GM23338 (cell line): ENCODE measurements at regions not wholly inside any gene's neighbourhood (a gene's known extent, or its start where the extent isn't known, plus 50 kb on each side); places are given as distances from the start of the nearest gene placed in this dataset.

Experiments
- ATAC-seq: fragments of 200-7000 bp; cut with Tn5 transposase; 3 replicates; pipeline ENCODE4 v1.9.1; 2020
- DNase-seq: peaks from one replicate; pipeline ENCODE4 v3.0.0-alpha.2; 2015; ENCODE audit warnings: low spot score
- H2AFZ ChIP-seq: fragments of 200-600 bp; sonication (generic); 2 replicates; pipeline ENCODE4 v1.8.0; 2016; ENCODE audit warnings: antibody characterized with exemption, mild to moderate bottlenecking, moderate library complexity
- H3F3A ChIP-seq: fragments of 200-600 bp; sonication (generic); replicated peaks from 2 replicates; pipeline ENCODE4 v1.8.0; 2017; ENCODE audit warnings: antibody characterized with exemption, mixed run types, low read depth
- H3K27ac ChIP-seq: fragments of 200-600 bp; sonication (generic); 2 replicates; pipeline ENCODE4 v1.6.1; 2016; ENCODE audit warnings: low read depth
- H3K27me3 ChIP-seq: fragments of 200-600 bp; sonication (generic); 2 replicates; pipeline ENCODE4 v1.8.0; 2016; ENCODE audit warnings: mild to moderate bottlenecking, mixed run types, moderate library complexity; ENCODE audit not compliant: insufficient read depth
- H3K36me3 ChIP-seq: fragments of 200-600 bp; sonication (generic); 2 replicates; pipeline ENCODE4 v1.8.0; 2016; ENCODE audit warnings: mild to moderate bottlenecking; ENCODE audit not compliant: insufficient read depth
- H3K4me1 ChIP-seq: fragments of 200-600 bp; sonication (generic); 2 replicates; pipeline ENCODE4 v1.8.0; 2016; ENCODE audit warnings: mild to moderate bottlenecking, moderate library complexity; ENCODE audit not compliant: insufficient read depth
- H3K4me2 ChIP-seq: fragments of 200-600 bp; sonication (generic); 2 replicates; pipeline ENCODE4 v1.7.1; 2017; ENCODE audit warnings: mixed run types
- H3K4me3 ChIP-seq: fragments of 200-600 bp; sonication (generic); 2 replicates; pipeline ENCODE4 v1.6.1; 2016; ENCODE audit warnings: mixed run types
- H3K79me2 ChIP-seq: fragments of 200-600 bp; sonication (generic); replicated peaks from 2 replicates; pipeline ENCODE4 v1.8.0; 2017; ENCODE audit warnings: mild to moderate bottlenecking; ENCODE audit not compliant: insufficient read depth
- H3K9me2 ChIP-seq: fragments of 200-600 bp; sonication (generic); 2 replicates; pipeline ENCODE4 v1.8.0; 2017; ENCODE audit not compliant: insufficient read depth
- H4K20me1 ChIP-seq: fragments of 200-600 bp; sonication (generic); replicated peaks from 2 replicates; pipeline ENCODE4 v1.8.0; 2017; ENCODE audit warnings: mild to moderate bottlenecking; ENCODE audit not compliant: insufficient read depth
- H3K27ac Mint-ChIP-seq: 2 replicates; pipeline ENCODE4 v1.8.0; 2020; ENCODE audit warnings: inconsistent platforms, mild to moderate bottlenecking, moderate library complexity, mixed read lengths
- H3K27me3 Mint-ChIP-seq: 3 replicates; pipeline ENCODE4 v1.8.0; 2022; ENCODE audit warnings: low read depth, mild to moderate bottlenecking, moderate library complexity, mixed read lengths, inconsistent platforms; ENCODE audit not compliant: insufficient read depth, poor library complexity
- H3K36me3 Mint-ChIP-seq: 3 replicates; pipeline ENCODE4 v1.8.0; 2021; ENCODE audit warnings: low read depth, mild to moderate bottlenecking, inconsistent platforms, moderate library complexity, mixed read lengths
- H3K4me1 Mint-ChIP-seq: 3 replicates; pipeline ENCODE4 v1.8.0; 2020; ENCODE audit warnings: mild to moderate bottlenecking, inconsistent platforms, mixed read lengths
- H3K4me3 Mint-ChIP-seq: 3 replicates; pipeline ENCODE4 v1.8.0; 2021; ENCODE audit warnings: moderate library complexity, mild to moderate bottlenecking, inconsistent platforms, mixed read lengths
- H3K9me3 Mint-ChIP-seq: 3 replicates; pipeline ENCODE4 v1.8.0; 2020; ENCODE audit warnings: moderate library complexity, mild to moderate bottlenecking, inconsistent platforms, mixed read lengths
- CREB1 ChIP-seq: fragments of 250-450 bp; sonication (Bioruptor Pico); IDR thresholded peaks from 2 replicates; pipeline ENCODE4 v1.5.0; 2020; ENCODE audit warnings: low read depth, mild to moderate bottlenecking, moderate library complexity
- CTCF ChIP-seq, 2 experiments: fragments of 200-600 bp in 1 of 2; sonication (generic) in 1 of 2; conservative IDR thresholded peaks; 2 replicates each; pipeline versions ENCODE4 v1.5.1 to v1.6.1; 2016 to 2017; ENCODE audit warnings: antibody characterized with exemption in 2 of 2, low read depth in 2 of 2, mild to moderate bottlenecking in 2 of 2, moderate library complexity in 1 of 2
- ETS1 ChIP-seq: IDR thresholded peaks from 2 replicates; pipeline ENCODE4 v1.6.1; 2016; ENCODE audit warnings: antibody characterized with exemption
- EZH2 ChIP-seq: fragments of 200-600 bp; sonication (generic); IDR thresholded peaks from one replicate; pipeline ENCODE4 v1.8.0; 2017; ENCODE audit warnings: antibody characterized with exemption, mild to moderate bottlenecking, low read depth; ENCODE audit not compliant: unreplicated experiment
- EZH2phosphoT487 ChIP-seq: fragments of 200-600 bp; sonication (generic); IDR thresholded peaks from one replicate; pipeline ENCODE4 v1.8.1; 2018; ENCODE audit warnings: antibody characterized with exemption; ENCODE audit not compliant: unreplicated experiment
- JUNB ChIP-seq: IDR thresholded peaks from one replicate; pipeline ENCODE4 v1.6.1; 2016; ENCODE audit warnings: antibody characterized with exemption; ENCODE audit not compliant: unreplicated experiment
- NANOG ChIP-seq: IDR thresholded peaks from 2 replicates; pipeline ENCODE4 v1.6.1; 2016; ENCODE audit warnings: antibody characterized with exemption, borderline replicate concordance
- POLR2AphosphoS5 ChIP-seq: IDR thresholded peaks from 2 replicates; pipeline ENCODE4 v1.6.1; 2016; ENCODE audit warnings: antibody characterized with exemption, low read depth
- REST ChIP-seq: IDR thresholded peaks from one replicate; pipeline ENCODE4 v1.6.1; 2018; ENCODE audit warnings: antibody characterized with exemption; ENCODE audit not compliant: unreplicated experiment
- STAT1 ChIP-seq: IDR thresholded peaks from one replicate; pipeline ENCODE4 v1.6.1; 2016; ENCODE audit warnings: antibody characterized with exemption; ENCODE audit not compliant: unreplicated experiment
- ZNF114 ChIP-seq: fragments of 250-450 bp; sonication (Bioruptor Pico); IDR thresholded peaks from 2 replicates; pipeline ENCODE4 v1.5.0; 2020; ENCODE audit warnings: mild to moderate bottlenecking, moderate library complexity
- ZNF331 ChIP-seq: fragments of 250-450 bp; sonication (Bioruptor Pico); IDR thresholded peaks from 2 replicates; pipeline ENCODE4 v1.5.0; 2020; ENCODE audit warnings: low read depth, mild to moderate bottlenecking, moderate library complexity
- TF ChIP-seq, protein P1 (sequence below): fragments of 250-450 bp; sonication (Bioruptor Pico); IDR thresholded peaks from 2 replicates; pipeline ENCODE4 v1.5.0; 2020; ENCODE audit warnings: mild to moderate bottlenecking, moderate library complexity

- Histone ChIP-seq H3K36me3 (no peaks in the 10 kb centered on the region; the same call in 1 of the 2 replicates), H3K79me2 (no peaks in the 10 kb centered on the region), H3K4me2 (no peak overlapping the region), H3K4me1 (peaks cover 32% of the 10 kb centered on the region), H3K27me3 (peaks cover 11% of the 10 kb centered on the region), H4K20me1 (no peaks in the 10 kb centered on the region), H3K4me3 (no peak overlapping the region), H3K9me2 (peaks cover 4% of the 10 kb centered on the region; the same call in 1 of the 2 replicates), H3F3A (no peaks in the 10 kb centered on the region), H2AFZ (peak overlapping the region; percentile 80; the same call in 1 of the 2 replicates), H3K27ac (no peak overlapping the region)
- Mint-ChIP-seq H3K27ac (no peak overlapping the region), H3K27me3 (peaks cover 28% of the 10 kb centered on the region), H3K9me3 (no peaks in the 10 kb centered on the region), H3K4me3 (no peak overlapping the region), H3K4me1 (peaks cover 35% of the 10 kb centered on the region), H3K36me3 (no peaks in the 10 kb centered on the region)
- ATAC-seq (no peak), DNase-seq (no peak)
- TF ChIP-seq POLR2AphosphoS5 = no peak
- TF ChIP-seq EZH2 = no peak
- no peak for TF ChIP-seq NANOG
- no peak for TF ChIP-seq EZH2phosphoT487
- TF ChIP-seq JUNB = no peak
- TF ChIP-seq ETS1 = no peak
- TF ChIP-seq, protein P1, sequence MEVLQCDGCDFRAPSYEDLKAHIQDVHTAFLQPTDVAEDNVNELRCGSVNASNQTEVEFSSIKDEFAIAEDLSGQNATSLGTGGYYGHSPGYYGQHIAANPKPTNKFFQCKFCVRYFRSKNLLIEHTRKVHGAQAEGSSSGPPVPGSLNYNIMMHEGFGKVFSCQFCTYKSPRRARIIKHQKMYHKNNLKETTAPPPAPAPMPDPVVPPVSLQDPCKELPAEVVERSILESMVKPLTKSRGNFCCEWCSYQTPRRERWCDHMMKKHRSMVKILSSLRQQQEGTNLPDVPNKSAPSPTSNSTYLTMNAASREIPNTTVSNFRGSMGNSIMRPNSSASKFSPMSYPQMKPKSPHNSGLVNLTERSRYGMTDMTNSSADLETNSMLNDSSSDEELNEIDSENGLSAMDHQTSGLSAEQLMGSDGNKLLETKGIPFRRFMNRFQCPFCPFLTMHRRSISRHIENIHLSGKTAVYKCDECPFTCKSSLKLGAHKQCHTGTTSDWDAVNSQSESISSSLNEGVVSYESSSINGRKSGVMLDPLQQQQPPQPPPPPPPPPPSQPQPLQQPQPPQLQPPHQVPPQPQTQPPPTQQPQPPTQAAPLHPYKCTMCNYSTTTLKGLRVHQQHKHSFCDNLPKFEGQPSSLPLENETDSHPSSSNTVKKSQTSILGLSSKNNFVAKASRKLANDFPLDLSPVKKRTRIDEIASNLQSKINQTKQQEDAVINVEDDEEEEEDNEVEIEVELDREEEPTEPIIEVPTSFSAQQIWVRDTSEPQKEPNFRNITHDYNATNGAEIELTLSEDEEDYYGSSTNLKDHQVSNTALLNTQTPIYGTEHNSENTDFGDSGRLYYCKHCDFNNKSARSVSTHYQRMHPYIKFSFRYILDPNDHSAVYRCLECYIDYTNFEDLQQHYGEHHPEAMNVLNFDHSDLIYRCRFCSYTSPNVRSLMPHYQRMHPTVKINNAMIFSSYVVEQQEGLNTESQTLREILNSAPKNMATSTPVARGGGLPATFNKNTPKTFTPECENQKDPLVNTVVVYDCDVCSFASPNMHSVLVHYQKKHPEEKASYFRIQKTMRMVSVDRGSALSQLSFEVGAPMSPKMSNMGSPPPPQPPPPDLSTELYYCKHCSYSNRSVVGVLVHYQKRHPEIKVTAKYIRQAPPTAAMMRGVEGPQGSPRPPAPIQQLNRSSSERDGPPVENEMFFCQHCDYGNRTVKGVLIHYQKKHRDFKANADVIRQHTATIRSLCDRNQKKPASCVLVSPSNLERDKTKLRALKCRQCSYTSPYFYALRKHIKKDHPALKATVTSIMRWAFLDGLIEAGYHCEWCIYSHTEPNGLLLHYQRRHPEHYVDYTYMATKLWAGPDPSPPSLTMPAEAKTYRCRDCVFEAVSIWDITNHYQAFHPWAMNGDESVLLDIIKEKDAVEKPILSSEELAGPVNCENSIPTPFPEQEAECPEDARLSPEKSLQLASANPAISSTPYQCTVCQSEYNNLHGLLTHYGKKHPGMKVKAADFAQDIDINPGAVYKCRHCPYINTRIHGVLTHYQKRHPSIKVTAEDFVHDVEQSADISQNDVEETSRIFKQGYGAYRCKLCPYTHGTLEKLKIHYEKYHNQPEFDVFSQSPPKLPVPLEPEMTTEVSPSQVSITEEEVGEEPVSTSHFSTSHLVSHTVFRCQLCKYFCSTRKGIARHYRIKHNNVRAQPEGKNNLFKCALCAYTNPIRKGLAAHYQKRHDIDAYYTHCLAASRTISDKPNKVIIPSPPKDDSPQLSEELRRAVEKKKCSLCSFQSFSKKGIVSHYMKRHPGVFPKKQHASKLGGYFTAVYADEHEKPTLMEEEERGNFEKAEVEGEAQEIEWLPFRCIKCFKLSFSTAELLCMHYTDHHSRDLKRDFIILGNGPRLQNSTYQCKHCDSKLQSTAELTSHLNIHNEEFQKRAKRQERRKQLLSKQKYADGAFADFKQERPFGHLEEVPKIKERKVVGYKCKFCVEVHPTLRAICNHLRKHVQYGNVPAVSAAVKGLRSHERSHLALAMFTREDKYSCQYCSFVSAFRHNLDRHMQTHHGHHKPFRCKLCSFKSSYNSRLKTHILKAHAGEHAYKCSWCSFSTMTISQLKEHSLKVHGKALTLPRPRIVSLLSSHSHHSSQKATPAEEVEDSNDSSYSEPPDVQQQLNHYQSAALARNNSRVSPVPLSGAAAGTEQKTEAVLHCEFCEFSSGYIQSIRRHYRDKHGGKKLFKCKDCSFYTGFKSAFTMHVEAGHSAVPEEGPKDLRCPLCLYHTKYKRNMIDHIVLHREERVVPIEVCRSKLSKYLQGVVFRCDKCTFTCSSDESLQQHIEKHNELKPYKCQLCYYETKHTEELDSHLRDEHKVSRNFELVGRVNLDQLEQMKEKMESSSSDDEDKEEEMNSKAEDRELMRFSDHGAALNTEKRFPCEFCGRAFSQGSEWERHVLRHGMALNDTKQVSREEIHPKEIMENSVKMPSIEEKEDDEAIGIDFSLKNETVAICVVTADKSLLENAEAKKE (CRISPR knock-in tag) = no peak
- no peak for TF ChIP-seq STAT1
- TF ChIP-seq REST = no peak
- TF ChIP-seq CTCF (conservative IDR thresholded peaks at IDR 0.05; ENCODE audit: low read depth in 2 of 2) = no peak
- no peak for TF ChIP-seq CREB1
- no peak for TF ChIP-seq ZNF331 (CRISPR knock-in tag)
- TF ChIP-seq ZNF114 = no peak
Measured at GRCh38 chr20:56730996-56731395, 101.9 kb downstream of the TFAP2C start.
